Astrocyte (in vitro differentiated cells and primary cell): ENCODE measurements at regions not wholly inside any gene's neighbourhood (a gene's known extent, or its start where the extent isn't known, plus 50 kb on each side); places are given as distances from the start of the nearest gene placed in this dataset.

Experiments
- EZH2 ChIP-seq: IDR thresholded peaks from 2 replicates; pipeline ENCODE4 v1.6.1; 2012; ENCODE audit warnings: mild to moderate bottlenecking, low read length, inconsistent platforms; ENCODE audit not compliant: insufficient read depth
- TF ChIP-seq, protein P1 (sequence below): IDR thresholded peaks from 2 replicates; pipeline ENCODE4 v1.5.1; 2011; ENCODE audit warnings: low read depth, mild to moderate bottlenecking, inconsistent platforms, low read length, moderate library complexity; ENCODE audit not compliant: insufficient read depth

DNA sequence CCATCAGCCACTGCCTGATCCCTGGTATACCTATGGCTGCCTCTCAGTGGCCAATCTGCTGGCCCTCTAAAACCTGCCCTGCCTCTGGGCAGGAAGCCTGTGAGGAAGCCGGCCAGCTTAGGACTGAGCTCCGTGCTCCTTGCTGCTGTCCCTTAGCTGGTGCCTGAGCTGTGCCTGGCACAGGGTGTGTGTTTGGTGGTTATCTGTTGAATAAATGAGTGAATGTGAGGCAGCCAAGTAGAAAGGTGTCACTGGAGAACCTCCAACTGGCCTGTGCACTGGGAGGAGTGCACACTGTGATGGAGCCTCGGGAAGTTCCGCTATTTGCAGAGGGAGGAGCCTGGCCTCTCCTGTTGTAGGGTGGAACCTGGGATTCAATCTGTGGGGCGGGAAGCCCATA is 63.4 kb upstream of the STUM start:
- TF ChIP-seq, protein P1, sequence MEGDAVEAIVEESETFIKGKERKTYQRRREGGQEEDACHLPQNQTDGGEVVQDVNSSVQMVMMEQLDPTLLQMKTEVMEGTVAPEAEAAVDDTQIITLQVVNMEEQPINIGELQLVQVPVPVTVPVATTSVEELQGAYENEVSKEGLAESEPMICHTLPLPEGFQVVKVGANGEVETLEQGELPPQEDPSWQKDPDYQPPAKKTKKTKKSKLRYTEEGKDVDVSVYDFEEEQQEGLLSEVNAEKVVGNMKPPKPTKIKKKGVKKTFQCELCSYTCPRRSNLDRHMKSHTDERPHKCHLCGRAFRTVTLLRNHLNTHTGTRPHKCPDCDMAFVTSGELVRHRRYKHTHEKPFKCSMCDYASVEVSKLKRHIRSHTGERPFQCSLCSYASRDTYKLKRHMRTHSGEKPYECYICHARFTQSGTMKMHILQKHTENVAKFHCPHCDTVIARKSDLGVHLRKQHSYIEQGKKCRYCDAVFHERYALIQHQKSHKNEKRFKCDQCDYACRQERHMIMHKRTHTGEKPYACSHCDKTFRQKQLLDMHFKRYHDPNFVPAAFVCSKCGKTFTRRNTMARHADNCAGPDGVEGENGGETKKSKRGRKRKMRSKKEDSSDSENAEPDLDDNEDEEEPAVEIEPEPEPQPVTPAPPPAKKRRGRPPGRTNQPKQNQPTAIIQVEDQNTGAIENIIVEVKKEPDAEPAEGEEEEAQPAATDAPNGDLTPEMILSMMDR, result no peak
- no peak for TF ChIP-seq EZH2
